AG08395 (cell line): ENCODE measurements at regions not wholly inside any gene's neighbourhood (a gene's known extent, or its start where the extent isn't known, plus 50 kb on each side); places are given as distances from the start of the nearest gene placed in this dataset.
A peak's percentile ranks its signal among the peaks of the same experiment; 100 is the strongest.

ENCODE experiments used
- DNase-seq: peaks from one replicate; pipeline ENCODE4 v3.0.0; 2012; ENCODE audit warnings: mixed read lengths, low spot score

- DNase-seq = no peak
Measured at GRCh38 chr7:54810401-54810800, 51.4 kb upstream of the SEC61G start.

- DNase-seq = peak; percentile 64
Measured at GRCh38 chr7:54811041-54811845, 52.2 kb upstream of the SEC61G start.

GRCh38 chr7:54811846-54812254, 52.8 kb upstream of the SEC61G start:
- DNase-seq = no peak

GRCh38 chr7:54812756-54813322, 53.8 kb upstream of the SEC61G start:
- DNase-seq = no peak

GRCh38 chr7:54813398-54813797, 54.4 kb upstream of the SEC61G start:
- DNase-seq = peak; percentile 21

- no peak for DNase-seq
Measured at GRCh38 chr7:54814401-54814800, 55.4 kb upstream of the SEC61G start.

GRCh38 chr7:54817152-54817551, 58.1 kb upstream of the SEC61G start:
- DNase-seq = no peak

GRCh38 chr7:54823776-54824175, 64.8 kb upstream of the SEC61G start:
- no peak for DNase-seq

GRCh38 chr7:54824655-54825054, 65.6 kb upstream of the SEC61G start:
- no peak for DNase-seq

- DNase-seq = no peak
Measured at GRCh38 chr7:54825368-54825767, 66.4 kb upstream of the SEC61G start.

- no peak for DNase-seq
Measured at GRCh38 chr7:54827734-54828133, 68.7 kb upstream of the SEC61G start.

- DNase-seq = no peak
Measured at GRCh38 chr7:54831046-54831643, 72.1 kb upstream of the SEC61G start.

GRCh38 chr7:54831644-54832095, 72.7 kb upstream of the SEC61G start:
- no peak for DNase-seq

GRCh38 chr7:54833001-54833467, 74.0 kb upstream of the SEC61G start:
- no peak for DNase-seq

- peak; percentile 21 for DNase-seq
Measured at GRCh38 chr7:54837168-54837567, 78.2 kb upstream of the SEC61G start.

GRCh38 chr7:54837761-54838160, 78.8 kb upstream of the SEC61G start:
- DNase-seq = no peak

GRCh38 chr7:54838175-54838910, 79.3 kb upstream of the SEC61G start:
- no peak for DNase-seq

- DNase-seq = peak; percentile 77
Measured at GRCh38 chr7:54839575-54840213, 80.7 kb upstream of the SEC61G start.

- DNase-seq = peak; percentile 20
Measured at GRCh38 chr7:54841772-54842697, 83.0 kb upstream of the SEC61G start.

- DNase-seq = no peak
Measured at GRCh38 chr7:54843841-54844355, 84.9 kb upstream of the SEC61G start.

GRCh38 chr7:54846273-54846672, 87.3 kb upstream of the SEC61G start:
- DNase-seq = no peak
